ENCODE measurements at regions not wholly inside any gene's neighbourhood (a gene's known extent, or its start where the extent isn't known, plus 50 kb on each side); places are given as distances from the start of the nearest gene placed in this dataset.
"Not testable (repeated sequence)": the region's sequence is repeated elsewhere in the genome, so short reads cannot be mapped to it uniquely, and the experiment has no call there.

DNA sequence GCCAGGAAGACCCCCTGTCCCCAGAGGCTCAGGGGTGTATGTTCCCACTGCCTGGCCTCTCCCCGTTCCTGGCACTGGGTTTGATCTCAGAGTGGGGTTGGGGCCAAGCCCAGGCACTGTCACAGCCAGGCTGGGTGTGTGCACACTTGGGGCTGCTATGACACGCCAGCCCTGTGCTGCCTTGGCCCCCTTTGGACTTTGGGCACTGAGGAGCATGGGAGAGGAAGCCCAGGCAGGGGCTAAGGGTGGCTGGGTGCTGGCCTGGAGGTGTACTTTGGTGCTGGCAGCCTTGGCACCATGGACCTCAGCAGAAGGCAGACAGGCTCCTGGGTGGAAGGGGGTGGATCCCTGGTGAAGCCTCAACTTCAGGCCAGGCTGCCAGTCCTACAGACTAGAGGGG is 223.6 kb upstream of the ISL1 start:
- Mint-ChIP-seq H3K36me3 (no peaks in the 10 kb centered on the region), H3K27me3 (no peaks in the 10 kb centered on the region), H3K27ac (no peak overlapping the region), H3K9me3 (peaks cover 7% of the 10 kb centered on the region), H3K4me1 (ENCODE audit: unreplicated experiment) (no peaks in the 10 kb centered on the region), H3K4me3 (no peak overlapping the region)
- TF ChIP-seq, protein P1, sequence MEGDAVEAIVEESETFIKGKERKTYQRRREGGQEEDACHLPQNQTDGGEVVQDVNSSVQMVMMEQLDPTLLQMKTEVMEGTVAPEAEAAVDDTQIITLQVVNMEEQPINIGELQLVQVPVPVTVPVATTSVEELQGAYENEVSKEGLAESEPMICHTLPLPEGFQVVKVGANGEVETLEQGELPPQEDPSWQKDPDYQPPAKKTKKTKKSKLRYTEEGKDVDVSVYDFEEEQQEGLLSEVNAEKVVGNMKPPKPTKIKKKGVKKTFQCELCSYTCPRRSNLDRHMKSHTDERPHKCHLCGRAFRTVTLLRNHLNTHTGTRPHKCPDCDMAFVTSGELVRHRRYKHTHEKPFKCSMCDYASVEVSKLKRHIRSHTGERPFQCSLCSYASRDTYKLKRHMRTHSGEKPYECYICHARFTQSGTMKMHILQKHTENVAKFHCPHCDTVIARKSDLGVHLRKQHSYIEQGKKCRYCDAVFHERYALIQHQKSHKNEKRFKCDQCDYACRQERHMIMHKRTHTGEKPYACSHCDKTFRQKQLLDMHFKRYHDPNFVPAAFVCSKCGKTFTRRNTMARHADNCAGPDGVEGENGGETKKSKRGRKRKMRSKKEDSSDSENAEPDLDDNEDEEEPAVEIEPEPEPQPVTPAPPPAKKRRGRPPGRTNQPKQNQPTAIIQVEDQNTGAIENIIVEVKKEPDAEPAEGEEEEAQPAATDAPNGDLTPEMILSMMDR (conservative IDR thresholded peaks at IDR 0.05) = no peak
- no peak for DNase-seq (ENCODE audit: extremely low spot score, unreplicated experiment)

DNA sequence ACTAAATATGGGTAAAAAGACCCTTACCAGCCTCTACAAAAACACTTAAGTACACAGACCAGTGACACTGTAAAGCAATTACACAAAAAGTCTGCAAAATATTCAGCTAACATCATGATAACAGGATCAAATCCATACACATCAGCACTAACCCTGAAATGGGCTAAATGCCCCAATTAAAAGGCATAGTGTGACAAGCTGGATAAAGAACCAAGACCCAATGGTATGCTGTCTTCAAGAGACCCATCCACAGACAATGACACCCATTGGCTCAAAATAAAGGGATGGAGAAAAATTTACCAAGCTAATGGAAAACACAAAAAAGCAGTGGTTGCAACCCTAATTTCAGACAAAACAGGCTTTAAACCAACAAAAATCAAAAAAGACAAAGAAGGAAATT is 221.0 kb upstream of the ISL1 start:
- Mint-ChIP-seq H3K27ac (no peak overlapping the region), H3K36me3 (no peaks in the 10 kb centered on the region), H3K9me3 (peaks cover 7% of the 10 kb centered on the region), H3K27me3 (no peaks in the 10 kb centered on the region), H3K4me1 (ENCODE audit: unreplicated experiment) (no peaks in the 10 kb centered on the region), H3K4me3 (no peak overlapping the region)
- TF ChIP-seq, protein P1 (conservative IDR thresholded peaks at IDR 0.05) = no peak
- no peak for DNase-seq (ENCODE audit: extremely low spot score, unreplicated experiment)

DNA sequence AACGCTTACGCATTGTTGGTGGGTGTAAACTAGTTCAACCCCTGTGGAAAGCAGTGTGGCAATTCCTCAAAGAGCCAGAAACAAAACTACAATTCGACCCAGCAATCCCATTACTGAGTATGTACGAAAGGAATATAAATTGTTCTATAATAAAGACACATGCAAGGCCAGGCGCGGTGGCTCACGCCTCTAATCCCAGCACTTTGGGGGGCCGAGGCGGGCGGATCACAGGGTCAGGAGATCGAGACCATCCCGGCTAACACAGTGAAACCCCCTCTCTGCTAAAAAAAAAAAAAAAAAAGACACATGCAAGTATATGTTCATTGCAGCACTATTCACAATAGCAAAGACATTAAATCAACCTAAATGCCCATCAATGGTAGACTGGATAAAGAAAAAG is 217.6 kb upstream of the ISL1 start:
- DNase-seq (ENCODE audit: extremely low spot score, unreplicated experiment); H3K9me3 Mint-ChIP-seq; H3K4me1 Mint-ChIP-seq (ENCODE audit: unreplicated experiment); H3K4me3 Mint-ChIP-seq; H3K27ac Mint-ChIP-seq; H3K36me3 Mint-ChIP-seq; H3K27me3 Mint-ChIP-seq: not testable (repeated sequence)

DNA sequence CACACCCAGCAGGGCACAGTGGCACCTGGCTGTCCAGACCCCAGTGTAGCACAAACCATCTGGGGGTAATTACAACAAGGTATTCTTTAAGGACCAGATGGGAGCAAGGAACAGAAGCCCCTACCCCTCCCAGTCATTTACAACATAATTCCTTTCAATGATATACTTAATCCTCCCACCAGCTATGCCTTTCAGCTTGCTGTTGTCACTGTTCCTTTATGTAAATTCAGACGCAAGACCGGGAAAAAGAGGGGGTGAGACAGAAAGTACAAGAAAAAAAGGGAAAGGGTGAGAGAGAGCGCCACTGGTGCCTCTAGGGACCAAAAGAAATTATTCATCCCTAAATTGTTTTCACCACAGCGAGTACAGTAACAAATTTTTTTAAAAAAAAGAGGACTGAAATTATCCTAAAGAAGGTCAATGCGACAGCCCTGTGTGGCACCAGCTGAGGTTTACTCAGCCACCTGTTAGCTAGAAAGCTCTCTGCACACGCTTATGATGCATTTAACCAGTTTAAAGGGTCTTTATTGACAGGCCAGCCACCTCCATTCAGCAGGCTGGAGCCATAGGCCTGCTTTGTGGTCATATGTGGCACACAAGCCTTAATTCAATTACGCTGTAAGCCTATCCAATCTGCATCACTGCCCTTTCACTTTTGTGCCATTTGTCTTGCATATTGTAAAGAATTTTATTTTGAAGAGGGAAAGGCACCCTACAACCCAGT is 210.2 kb upstream of the ISL1 start:
- Mint-ChIP-seq H3K9me3 (no peaks in the 10 kb centered on the region), H3K27ac (no peak overlapping the region), H3K4me1 (ENCODE audit: unreplicated experiment) (no peaks in the 10 kb centered on the region), H3K27me3 (no peaks in the 10 kb centered on the region), H3K36me3 (no peaks in the 10 kb centered on the region), H3K4me3 (no peak overlapping the region)
- no peak for DNase-seq (ENCODE audit: extremely low spot score, unreplicated experiment)
- TF ChIP-seq, protein P1 (conservative IDR thresholded peaks at IDR 0.05) = no peak

DNA sequence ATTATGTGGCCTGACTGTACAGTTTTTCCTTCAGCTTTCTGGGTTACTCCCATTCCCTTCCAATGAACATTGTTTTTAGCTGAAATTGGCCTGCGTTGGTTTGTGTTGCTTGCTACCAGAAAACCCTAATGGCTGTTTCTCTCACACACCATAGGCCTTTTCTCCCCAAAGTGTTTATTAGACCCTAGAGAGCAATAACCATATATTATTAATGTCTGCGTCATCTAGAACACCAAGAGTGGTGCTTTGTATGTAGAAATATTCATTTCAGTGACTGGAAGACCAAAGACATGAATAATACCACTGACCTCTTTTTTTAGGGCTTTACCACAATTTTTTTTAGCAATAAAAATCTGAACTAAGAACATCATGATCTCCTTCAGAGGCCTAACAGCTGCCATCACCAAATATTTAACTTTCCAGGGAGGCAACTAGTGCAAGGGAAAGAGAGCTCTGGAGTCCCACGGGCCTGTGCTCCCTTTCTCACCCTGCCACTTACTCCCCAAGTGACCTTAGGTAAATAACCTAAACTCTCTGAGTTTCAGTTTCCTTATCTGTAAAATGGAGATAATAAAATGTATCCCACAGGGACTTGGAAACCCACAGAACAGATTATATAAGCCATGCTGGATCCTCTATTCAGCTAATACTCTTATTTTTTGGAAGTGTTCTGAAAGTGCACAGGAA is 201.9 kb upstream of the ISL1 start:
- Mint-ChIP-seq H3K27ac (no peak overlapping the region), H3K27me3 (peaks cover 8% of the 10 kb centered on the region), H3K4me1 (ENCODE audit: unreplicated experiment) (no peaks in the 10 kb centered on the region), H3K4me3 (no peak overlapping the region), H3K36me3 (no peaks in the 10 kb centered on the region), H3K9me3 (no peaks in the 10 kb centered on the region)
- DNase-seq (ENCODE audit: extremely low spot score, unreplicated experiment) = no peak
- TF ChIP-seq, protein P1 (conservative IDR thresholded peaks at IDR 0.05) = no peak

DNA sequence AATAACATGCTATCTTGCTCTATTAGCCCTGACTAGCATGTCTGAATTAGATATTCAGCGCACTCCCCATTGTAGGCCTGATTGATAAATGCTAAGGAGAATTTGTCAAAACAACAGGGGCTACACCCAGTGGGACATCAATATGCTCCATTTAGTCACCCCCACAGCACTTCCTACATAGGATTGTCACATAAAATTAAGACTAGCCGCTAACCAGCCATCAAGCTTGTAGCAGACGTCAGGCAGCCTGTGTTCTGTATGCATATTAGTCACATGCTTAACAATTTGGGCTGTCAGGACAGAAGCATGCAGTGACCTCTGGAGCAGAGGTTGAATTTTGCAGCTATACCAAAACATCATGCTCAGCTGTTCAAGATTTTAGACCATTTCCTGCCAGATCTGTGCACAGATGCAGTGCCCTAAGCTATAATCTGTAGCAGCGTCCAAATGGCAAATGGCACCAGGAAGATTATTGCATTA is 197.4 kb upstream of the ISL1 start:
- TF ChIP-seq, protein P1 (conservative IDR thresholded peaks at IDR 0.05) = no peak
- H3K36me3 Mint-ChIP-seq = no peaks in the 10 kb centered on the region
- H3K9me3 Mint-ChIP-seq = no peaks in the 10 kb centered on the region
- no peak for DNase-seq (ENCODE audit: extremely low spot score, unreplicated experiment)
- H3K4me3 Mint-ChIP-seq = no peak overlapping the region
- H3K27me3 Mint-ChIP-seq = peaks cover 18% of the 10 kb centered on the region
- no peaks in the 10 kb centered on the region for H3K4me1 Mint-ChIP-seq (ENCODE audit: unreplicated experiment)
- H3K27ac Mint-ChIP-seq = no peak overlapping the region

Data from type B pancreatic cell (in vitro differentiated cells).